SK-N-SH treated with all-trans-retinoic acid at 6 μM for 48 hours (cell line): ENCODE measurements at regions not wholly inside any gene's neighbourhood (a gene's known extent, or its start where the extent isn't known, plus 50 kb on each side); places are given as distances from the start of the nearest gene placed in this dataset.

Experiments
- ESRRG ChIP-seq: fragments of 250-450 bp; sonication (Bioruptor Pico); IDR thresholded peaks from 2 replicates; pipeline ENCODE4 v1.6.1; 2021; ENCODE audit warnings: mild to moderate bottlenecking
- PPARA ChIP-seq: fragments of 250-450 bp; sonication (Bioruptor Pico); IDR thresholded peaks from 2 replicates; pipeline ENCODE4 v1.5.0; 2020; ENCODE audit warnings: mild to moderate bottlenecking, borderline replicate concordance

DNA sequence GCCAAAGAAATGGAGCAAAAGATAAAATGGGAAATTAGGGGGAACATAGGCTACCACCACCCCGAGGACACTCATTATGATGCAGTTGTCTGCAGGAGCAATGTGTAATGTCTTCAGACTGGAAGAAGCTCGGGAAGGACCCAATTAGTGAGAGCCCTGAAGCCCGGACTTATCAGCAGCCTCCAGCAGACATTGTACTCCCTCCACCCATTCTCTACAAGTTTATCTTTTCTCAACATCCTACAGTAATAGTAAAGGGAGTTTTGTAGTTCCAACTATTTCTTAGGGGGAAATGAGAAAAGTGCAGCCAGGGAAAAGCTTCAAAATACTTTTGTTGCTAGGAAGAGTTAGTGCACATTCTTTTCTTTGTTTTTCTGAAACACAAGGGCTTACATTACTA is 657.3 kb upstream of the COBL start:
- no peak for TF ChIP-seq ESRRG (CRISPR knock-in tag)
- no peak for TF ChIP-seq PPARA (CRISPR knock-in tag)
